Lower leg skin (tissue), 4 donors: ENCODE measurements at regions not wholly inside any gene's neighbourhood (a gene's known extent, or its start where the extent isn't known, plus 50 kb on each side); places are given as distances from the start of the nearest gene placed in this dataset.

Source experiments
- DNase-seq, 2 donors: peaks; one replicate each; pipeline ENCODE4 v3.0.0-alpha.2; 2019; ENCODE audit warnings: low spot score in 2 of 2
- H3K4me3 ChIP-seq: fragments of 200-600 bp; sonication (generic); 2 replicates; pipeline ENCODE4 v1.5.1; 2017; ENCODE audit warnings: mild to moderate bottlenecking, low read depth; ENCODE audit not compliant: poor library complexity, severe bottlenecking
- POLR2A ChIP-seq, 2 donors: fragments of 450-650 bp; IDR thresholded peaks; one replicate each; pipeline ENCODE4 v1.6.1; 2016 to 2017; ENCODE audit warnings: antibody characterized with exemption in 2 of 2, mild to moderate bottlenecking in 1 of 2, moderate library complexity in 1 of 2
- WGBS, 2 donors: methylation state at CpG; one replicate each; pipeline ENCODE4 v1.1.5; 2018; 5-methylcytosine and 5-hydroxymethylcytosine counted together
- intact Hi-C: fragments of 100-400 bp; cut with DNase I; formaldehyde crosslinking; loops from one replicate; pipeline ENCODE4 v1.15.0; 2023; ENCODE audit warnings: low total_unique reads
- TF ChIP-seq, protein P1 (sequence below), 3 donors: fragments of 450-650 bp; IDR thresholded peaks; one replicate each; pipeline ENCODE4 v1.5.1; 2016; ENCODE audit warnings: antibody characterized with exemption in 3 of 3, mild to moderate bottlenecking in 3 of 3, moderate library complexity in 2 of 3

GRCh38 chr6:15037253-15037652 lies 208.6 kb upstream of the JARID2 start:
- WGBS, 2 donors, result 87 to 88% methylated on average over 5 of the region's 5 CpGs
- no peak for DNase-seq
- TF ChIP-seq POLR2A (IDR thresholded peaks at IDR 0.05), result no peak
- TF ChIP-seq, protein P1, sequence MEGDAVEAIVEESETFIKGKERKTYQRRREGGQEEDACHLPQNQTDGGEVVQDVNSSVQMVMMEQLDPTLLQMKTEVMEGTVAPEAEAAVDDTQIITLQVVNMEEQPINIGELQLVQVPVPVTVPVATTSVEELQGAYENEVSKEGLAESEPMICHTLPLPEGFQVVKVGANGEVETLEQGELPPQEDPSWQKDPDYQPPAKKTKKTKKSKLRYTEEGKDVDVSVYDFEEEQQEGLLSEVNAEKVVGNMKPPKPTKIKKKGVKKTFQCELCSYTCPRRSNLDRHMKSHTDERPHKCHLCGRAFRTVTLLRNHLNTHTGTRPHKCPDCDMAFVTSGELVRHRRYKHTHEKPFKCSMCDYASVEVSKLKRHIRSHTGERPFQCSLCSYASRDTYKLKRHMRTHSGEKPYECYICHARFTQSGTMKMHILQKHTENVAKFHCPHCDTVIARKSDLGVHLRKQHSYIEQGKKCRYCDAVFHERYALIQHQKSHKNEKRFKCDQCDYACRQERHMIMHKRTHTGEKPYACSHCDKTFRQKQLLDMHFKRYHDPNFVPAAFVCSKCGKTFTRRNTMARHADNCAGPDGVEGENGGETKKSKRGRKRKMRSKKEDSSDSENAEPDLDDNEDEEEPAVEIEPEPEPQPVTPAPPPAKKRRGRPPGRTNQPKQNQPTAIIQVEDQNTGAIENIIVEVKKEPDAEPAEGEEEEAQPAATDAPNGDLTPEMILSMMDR (IDR thresholded peaks at IDR 0.05), result no peak
- intact Hi-C loops, result no loop called here
- no peak overlapping the region for H3K4me3 ChIP-seq

- intact Hi-C loops, result no loop called here
- TF ChIP-seq POLR2A (IDR thresholded peaks at IDR 0.05), result no peak
- TF ChIP-seq, protein P1 (IDR thresholded peaks at IDR 0.05), result no peak
- no peak for DNase-seq
Measured at GRCh38 chr6:15038013-15038791, 207.7 kb upstream of the JARID2 start.

GRCh38 chr6:15039136-15039535 lies 206.7 kb upstream of the JARID2 start:
- TF ChIP-seq POLR2A (IDR thresholded peaks at IDR 0.05), result no peak
- TF ChIP-seq, protein P1 (IDR thresholded peaks at IDR 0.05), result no peak

More at GRCh38 chr6:15038013-15038791, 207.7 kb upstream of the JARID2 start:
- 96% methylated on average over 11 of the region's 11 CpGs for WGBS, 2 donors
- no peak overlapping the region for H3K4me3 ChIP-seq

GRCh38 chr6:15042938-15043337 lies 202.9 kb upstream of the JARID2 start:
- 92 to 96% methylated on average over 4 of the region's 4 CpGs for WGBS, 2 donors
- TF ChIP-seq, protein P1 (IDR thresholded peaks at IDR 0.05), result no peak
- TF ChIP-seq POLR2A (IDR thresholded peaks at IDR 0.05), result no peak
- intact Hi-C loops, result no loop called here
- no peak for DNase-seq
- H3K4me3 ChIP-seq, result no peak overlapping the region

More at GRCh38 chr6:15039136-15039535, 206.7 kb upstream of the JARID2 start:
- no peak for DNase-seq
- H3K4me3 ChIP-seq, result no peak overlapping the region
- WGBS, 2 donors, result 93 to 97% methylated on average over 3 of the region's 3 CpGs
- intact Hi-C loops, result no loop called here

GRCh38 chr6:15044146-15044882 lies 201.6 kb upstream of the JARID2 start:
- 83% methylated on average over 4 of the region's 4 CpGs for WGBS, 2 donors

GRCh38 chr6:15044948-15045347 lies 200.9 kb upstream of the JARID2 start:
- 94 to 95% methylated on average over 2 of the region's 2 CpGs for WGBS, 2 donors
- intact Hi-C loops, result no loop called here
- TF ChIP-seq POLR2A (IDR thresholded peaks at IDR 0.05), result no peak
- TF ChIP-seq, protein P1 (IDR thresholded peaks at IDR 0.05), result no peak
- DNase-seq, result no peak
- no peak overlapping the region for H3K4me3 ChIP-seq

More at GRCh38 chr6:15044146-15044882, 201.6 kb upstream of the JARID2 start:
- no peak overlapping the region for H3K4me3 ChIP-seq
- TF ChIP-seq POLR2A (IDR thresholded peaks at IDR 0.05), result no peak
- intact Hi-C loops, result no loop called here
- no peak for DNase-seq
